Astrocyte of the spinal cord (primary cell): ENCODE measurements at regions not wholly inside any gene's neighbourhood (a gene's known extent, or its start where the extent isn't known, plus 50 kb on each side); places are given as distances from the start of the nearest gene placed in this dataset.

Experiments used
- DNase-seq: peaks from one replicate; pipeline ENCODE4 v3.0.0; 2011; ENCODE audit warnings: low read depth, low spot score
- H3K4me3 ChIP-seq: 2 replicates; pipeline ENCODE4 v1.5.1; 2011; ENCODE audit warnings: low read depth, mild to moderate bottlenecking, low read length, moderate library complexity
- in situ Hi-C: cut with HindIII; loops from 2 replicates; pipeline ENCODE4 v1.10.0; 2017; ENCODE audit warnings: low sequenced_read_pairs
- TF ChIP-seq, protein P1 (sequence below): IDR thresholded peaks from 2 replicates; pipeline ENCODE4 v1.5.1; 2012; ENCODE audit warnings: low read depth, mild to moderate bottlenecking, low read length, inconsistent platforms

DNA sequence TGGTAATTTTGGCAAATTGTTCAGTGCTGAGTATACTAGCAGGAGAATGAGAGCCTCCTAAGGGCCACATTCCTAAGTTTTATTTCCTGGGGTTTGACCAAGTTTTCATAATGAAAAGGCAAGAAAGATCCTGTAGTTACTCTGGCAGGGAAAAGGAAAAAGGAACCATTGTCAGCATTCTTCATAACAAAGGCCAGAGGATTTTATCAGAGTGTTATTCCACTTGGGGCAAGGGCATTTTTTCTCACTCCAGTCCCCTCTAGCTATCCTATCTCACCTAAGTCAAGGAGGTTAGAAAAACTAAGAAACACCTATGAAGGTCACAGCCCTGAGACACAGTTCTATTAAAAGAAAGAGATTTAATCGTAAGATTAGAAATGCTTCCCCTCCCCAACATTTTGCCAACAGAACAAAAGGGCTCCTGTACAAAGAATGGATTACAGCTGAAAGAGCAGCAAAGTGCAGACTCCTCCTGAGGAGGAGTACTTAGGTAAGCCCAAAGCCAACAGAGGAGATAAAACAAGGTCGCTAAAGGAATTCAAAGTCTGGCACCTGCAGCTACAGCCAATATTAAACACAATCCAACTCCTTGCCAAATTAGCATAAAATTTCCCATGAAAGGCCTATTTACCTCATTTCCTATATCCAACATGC lies 162.4 kb downstream of the GALC start:
- in situ Hi-C loops, result no loop called here

DNA sequence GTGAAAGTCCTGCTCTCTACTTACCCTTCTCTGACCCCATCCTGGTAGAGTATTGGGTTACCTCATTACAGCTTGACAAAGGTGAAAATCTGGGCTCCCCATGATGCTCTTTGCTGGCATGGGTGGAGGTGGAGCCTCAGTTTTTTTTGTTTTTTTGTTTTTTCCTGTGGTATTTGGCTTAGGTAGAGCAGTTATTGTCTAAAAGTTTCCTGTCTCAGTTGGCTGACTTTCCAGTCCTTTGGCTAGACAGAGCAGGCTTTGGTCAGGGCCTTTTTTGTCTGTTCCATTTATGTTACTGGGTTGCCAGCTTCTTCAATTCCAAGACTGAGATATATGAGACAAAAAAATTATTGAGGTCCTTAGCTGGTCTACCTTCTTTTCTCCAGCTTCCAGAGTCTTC lies 163.4 kb downstream of the GALC start:
- no peak overlapping the region for H3K4me3 ChIP-seq
- no peak for DNase-seq

More for the DNA sequence above, 162.4 kb downstream of the GALC start:
- H3K4me3 ChIP-seq, result no peak overlapping the region
- TF ChIP-seq, protein P1, sequence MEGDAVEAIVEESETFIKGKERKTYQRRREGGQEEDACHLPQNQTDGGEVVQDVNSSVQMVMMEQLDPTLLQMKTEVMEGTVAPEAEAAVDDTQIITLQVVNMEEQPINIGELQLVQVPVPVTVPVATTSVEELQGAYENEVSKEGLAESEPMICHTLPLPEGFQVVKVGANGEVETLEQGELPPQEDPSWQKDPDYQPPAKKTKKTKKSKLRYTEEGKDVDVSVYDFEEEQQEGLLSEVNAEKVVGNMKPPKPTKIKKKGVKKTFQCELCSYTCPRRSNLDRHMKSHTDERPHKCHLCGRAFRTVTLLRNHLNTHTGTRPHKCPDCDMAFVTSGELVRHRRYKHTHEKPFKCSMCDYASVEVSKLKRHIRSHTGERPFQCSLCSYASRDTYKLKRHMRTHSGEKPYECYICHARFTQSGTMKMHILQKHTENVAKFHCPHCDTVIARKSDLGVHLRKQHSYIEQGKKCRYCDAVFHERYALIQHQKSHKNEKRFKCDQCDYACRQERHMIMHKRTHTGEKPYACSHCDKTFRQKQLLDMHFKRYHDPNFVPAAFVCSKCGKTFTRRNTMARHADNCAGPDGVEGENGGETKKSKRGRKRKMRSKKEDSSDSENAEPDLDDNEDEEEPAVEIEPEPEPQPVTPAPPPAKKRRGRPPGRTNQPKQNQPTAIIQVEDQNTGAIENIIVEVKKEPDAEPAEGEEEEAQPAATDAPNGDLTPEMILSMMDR, result no peak
- DNase-seq, result no peak

DNA sequence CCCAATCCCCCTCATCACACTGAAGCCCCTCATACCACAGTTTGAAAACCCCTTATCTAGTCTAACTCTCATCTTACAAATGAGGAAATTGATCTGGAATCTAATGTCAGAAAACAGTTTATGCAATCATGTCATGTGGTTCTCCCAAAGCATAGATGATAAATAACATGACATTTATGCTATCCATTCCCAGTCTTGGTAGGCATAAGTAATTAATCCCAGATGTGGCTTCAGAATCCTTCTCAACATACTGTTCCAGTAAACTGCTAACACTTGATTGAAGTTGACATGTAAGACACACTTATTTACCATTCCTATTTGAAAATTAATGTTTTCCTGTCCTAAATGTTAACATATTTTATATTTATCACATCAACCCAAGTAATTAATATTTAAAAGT lies 168.7 kb downstream of the GALC start:
- no peak for DNase-seq
- in situ Hi-C loops, result no loop called here

More for the DNA sequence above, 163.4 kb downstream of the GALC start:
- TF ChIP-seq, protein P1, result no peak
- in situ Hi-C loops, result no loop called here

DNA sequence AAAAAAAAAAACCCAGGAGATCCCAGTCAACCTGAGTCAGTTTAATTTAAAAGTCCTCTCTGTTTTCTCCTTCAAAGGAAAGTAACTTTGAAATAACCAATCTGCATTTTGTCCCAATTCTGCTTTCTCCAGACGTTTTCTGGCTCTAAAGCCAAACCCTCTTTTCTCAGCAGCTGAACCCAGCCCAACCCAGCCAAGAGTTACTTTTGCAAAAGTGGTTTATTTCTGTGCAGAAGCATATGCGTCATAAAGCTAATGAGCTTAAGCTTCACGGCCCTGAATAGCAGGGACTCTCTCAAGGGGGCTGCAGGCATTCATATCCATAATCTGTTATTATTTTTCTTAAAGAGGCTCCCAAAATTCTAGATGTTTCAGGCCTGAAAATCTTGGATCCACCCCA lies 176.6 kb downstream of the GALC start:
- no peak for DNase-seq
- TF ChIP-seq, protein P1, result no peak
- in situ Hi-C loops, result no loop called here
- H3K4me3 ChIP-seq, result no peak overlapping the region

More for the DNA sequence above, 168.7 kb downstream of the GALC start:
- no peak overlapping the region for H3K4me3 ChIP-seq
- TF ChIP-seq, protein P1, result no peak

DNA sequence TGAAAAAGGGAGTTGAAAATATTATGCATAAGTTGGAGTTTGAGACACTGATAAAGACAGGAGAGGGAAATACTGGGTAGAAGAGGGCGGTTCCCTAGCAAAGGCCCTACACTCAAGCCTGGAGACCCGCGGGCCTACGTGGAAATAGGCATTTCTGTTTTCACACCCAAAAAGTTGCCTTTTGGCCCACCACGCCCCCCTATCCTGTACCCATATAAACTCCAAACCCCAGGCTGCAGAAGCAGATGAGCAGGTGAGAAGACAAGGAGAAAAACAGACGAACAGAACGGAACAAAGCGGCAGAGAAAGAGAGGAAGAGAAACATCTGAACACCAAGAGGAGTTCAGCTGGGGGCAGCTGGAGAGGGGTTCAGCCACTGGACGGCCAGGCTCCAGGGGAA lies 177.9 kb downstream of the GALC start:
- TF ChIP-seq, protein P1, result no peak
- DNase-seq, result no peak
- no peak overlapping the region for H3K4me3 ChIP-seq
- in situ Hi-C loops, result no loop called here

DNA sequence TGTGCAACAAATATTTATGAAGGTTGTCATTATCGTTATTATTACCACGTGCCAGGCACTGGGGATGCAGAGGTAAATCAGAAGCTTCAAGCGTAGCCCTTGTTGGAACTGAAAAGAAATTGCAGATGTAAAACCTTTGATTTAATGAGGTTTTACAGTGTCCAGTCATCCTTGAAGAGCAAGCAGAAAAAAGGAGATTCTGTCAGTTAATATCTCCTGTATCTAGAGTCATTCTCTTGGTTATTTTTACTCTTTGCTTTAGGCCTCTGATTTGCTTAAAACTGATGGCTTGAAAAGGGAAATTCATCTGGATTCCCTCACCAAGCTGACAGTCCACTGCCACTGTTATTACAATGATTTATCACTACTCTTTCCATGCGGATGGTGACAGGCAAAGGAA lies 179.3 kb downstream of the GALC start:
- TF ChIP-seq, protein P1, result no peak
- in situ Hi-C loops, result no loop called here
- no peak overlapping the region for H3K4me3 ChIP-seq
- DNase-seq, result no peak
